ENCODE measurements at regions not wholly inside any gene's neighbourhood (a gene's known extent, or its start where the extent isn't known, plus 50 kb on each side); places are given as distances from the start of the nearest gene placed in this dataset.

DNA sequence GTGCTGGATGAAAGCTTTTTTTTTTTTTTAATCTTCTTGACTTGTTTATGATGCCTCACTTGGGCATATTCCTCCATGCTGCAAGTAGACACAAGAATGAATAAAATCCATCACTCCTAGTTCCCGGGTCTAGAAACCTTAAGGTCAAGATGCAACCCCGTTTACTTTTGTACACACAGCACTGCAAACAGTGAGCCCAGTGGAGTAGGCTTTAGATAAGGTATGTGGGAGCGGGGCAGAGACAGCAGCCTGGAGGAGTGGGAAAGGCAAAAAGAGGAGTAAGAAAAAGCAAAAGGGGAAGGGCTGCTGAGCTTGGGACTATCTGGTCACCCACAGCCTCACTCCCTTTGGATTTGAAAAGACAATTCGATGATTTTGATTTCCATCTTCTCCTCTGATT is 429.8 kb upstream of the ARGLU1 start:
- POLR2A ChIA-PET, result no interaction called here
- no peak overlapping the region for H3K27ac ChIP-seq (ENCODE audit: extremely low read depth, low read depth, low read length)
- intact Hi-C loops (cut with micrococcal nuclease) (no loop called here), in situ Hi-C loops (cut with MboI) (no loop called here)
- FAIRE-seq (no peak), DNase-seq (ENCODE audit: extremely low read depth in 1 of 4, low spot score in 3 of 4) (no peak), ATAC-seq (no peak)
- TF ChIP-seq, protein P1, sequence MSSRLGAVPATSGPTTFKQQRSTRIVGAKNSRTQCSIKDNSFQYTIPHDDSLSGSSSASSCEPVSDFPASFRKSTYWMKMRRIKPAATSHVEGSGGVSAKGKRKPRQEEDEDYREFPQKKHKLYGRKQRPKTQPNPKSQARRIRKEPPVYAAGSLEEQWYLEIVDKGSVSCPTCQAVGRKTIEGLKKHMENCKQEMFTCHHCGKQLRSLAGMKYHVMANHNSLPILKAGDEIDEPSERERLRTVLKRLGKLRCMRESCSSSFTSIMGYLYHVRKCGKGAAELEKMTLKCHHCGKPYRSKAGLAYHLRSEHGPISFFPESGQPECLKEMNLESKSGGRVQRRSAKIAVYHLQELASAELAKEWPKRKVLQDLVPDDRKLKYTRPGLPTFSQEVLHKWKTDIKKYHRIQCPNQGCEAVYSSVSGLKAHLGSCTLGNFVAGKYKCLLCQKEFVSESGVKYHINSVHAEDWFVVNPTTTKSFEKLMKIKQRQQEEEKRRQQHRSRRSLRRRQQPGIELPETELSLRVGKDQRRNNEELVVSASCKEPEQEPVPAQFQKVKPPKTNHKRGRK (tag; IDR thresholded peaks at IDR 0.05), result no peak
- TF ChIP-seq, protein P2, sequence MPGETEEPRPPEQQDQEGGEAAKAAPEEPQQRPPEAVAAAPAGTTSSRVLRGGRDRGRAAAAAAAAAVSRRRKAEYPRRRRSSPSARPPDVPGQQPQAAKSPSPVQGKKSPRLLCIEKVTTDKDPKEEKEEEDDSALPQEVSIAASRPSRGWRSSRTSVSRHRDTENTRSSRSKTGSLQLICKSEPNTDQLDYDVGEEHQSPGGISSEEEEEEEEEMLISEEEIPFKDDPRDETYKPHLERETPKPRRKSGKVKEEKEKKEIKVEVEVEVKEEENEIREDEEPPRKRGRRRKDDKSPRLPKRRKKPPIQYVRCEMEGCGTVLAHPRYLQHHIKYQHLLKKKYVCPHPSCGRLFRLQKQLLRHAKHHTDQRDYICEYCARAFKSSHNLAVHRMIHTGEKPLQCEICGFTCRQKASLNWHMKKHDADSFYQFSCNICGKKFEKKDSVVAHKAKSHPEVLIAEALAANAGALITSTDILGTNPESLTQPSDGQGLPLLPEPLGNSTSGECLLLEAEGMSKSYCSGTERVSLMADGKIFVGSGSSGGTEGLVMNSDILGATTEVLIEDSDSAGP (CRISPR knock-in tag; IDR thresholded peaks at IDR 0.05), result no peak
- TF ChIP-seq RFX1 (IDR thresholded peaks at IDR 0.05) (no peak), ZBTB7A (IDR thresholded peaks at IDR 0.05; ENCODE audit: borderline replicate concordance, control insufficient read depth, low read depth, low read length) (no peak), SOX6 (IDR thresholded peaks at IDR 0.05) (no peak), ZNF444 (CRISPR knock-in tag; IDR thresholded peaks at IDR 0.05) (no peak), CBX2 (IDR thresholded peaks at IDR 0.05; ENCODE audit: insufficient read depth, low read length, poor library complexity, severe bottlenecking) (no peak), RAD21 (CRISPR knock-in tag; conservative IDR thresholded peaks at IDR 0.05 in 1 of 2, IDR thresholded peaks at IDR 0.05 in 1 of 2) (no peak), U2AF1 (optimal IDR thresholded peaks at IDR 0.05; ENCODE audit: low read depth, low read length) (no peak)
- TF ChIP-seq, protein P3, sequence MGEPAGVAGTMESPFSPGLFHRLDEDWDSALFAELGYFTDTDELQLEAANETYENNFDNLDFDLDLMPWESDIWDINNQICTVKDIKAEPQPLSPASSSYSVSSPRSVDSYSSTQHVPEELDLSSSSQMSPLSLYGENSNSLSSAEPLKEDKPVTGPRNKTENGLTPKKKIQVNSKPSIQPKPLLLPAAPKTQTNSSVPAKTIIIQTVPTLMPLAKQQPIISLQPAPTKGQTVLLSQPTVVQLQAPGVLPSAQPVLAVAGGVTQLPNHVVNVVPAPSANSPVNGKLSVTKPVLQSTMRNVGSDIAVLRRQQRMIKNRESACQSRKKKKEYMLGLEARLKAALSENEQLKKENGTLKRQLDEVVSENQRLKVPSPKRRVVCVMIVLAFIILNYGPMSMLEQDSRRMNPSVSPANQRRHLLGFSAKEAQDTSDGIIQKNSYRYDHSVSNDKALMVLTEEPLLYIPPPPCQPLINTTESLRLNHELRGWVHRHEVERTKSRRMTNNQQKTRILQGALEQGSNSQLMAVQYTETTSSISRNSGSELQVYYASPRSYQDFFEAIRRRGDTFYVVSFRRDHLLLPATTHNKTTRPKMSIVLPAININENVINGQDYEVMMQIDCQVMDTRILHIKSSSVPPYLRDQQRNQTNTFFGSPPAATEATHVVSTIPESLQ (CRISPR knock-in tag; IDR thresholded peaks at IDR 0.05), result no peak
- TF ChIP-seq, protein P4, sequence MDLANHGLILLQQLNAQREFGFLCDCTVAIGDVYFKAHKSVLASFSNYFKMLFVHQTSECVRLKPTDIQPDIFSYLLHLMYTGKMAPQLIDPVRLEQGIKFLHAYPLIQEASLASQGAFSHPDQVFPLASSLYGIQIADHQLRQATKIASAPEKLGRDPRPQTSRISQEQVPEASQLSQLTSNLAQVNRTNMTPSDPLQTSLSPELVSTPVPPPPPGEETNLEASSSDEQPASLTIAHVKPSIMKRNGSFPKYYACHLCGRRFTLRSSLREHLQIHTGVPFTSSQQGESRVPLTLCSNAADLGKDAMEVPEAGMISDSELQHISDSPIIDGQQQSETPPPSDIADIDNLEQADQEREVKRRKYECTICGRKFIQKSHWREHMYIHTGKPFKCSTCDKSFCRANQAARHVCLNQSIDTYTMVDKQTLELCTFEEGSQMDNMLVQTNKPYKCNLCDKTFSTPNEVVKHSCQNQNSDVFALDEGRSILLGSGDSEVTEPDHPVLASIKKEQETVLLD (IDR thresholded peaks at IDR 0.05), result no peak
- TF ChIP-seq, protein P5, sequence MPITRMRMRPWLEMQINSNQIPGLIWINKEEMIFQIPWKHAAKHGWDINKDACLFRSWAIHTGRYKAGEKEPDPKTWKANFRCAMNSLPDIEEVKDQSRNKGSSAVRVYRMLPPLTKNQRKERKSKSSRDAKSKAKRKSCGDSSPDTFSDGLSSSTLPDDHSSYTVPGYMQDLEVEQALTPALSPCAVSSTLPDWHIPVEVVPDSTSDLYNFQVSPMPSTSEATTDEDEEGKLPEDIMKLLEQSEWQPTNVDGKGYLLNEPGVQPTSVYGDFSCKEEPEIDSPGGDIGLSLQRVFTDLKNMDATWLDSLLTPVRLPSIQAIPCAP (CRISPR knock-in tag; IDR thresholded peaks at IDR 0.05; ENCODE audit: borderline replicate concordance), result no peak
- TF ChIP-seq, protein P6, sequence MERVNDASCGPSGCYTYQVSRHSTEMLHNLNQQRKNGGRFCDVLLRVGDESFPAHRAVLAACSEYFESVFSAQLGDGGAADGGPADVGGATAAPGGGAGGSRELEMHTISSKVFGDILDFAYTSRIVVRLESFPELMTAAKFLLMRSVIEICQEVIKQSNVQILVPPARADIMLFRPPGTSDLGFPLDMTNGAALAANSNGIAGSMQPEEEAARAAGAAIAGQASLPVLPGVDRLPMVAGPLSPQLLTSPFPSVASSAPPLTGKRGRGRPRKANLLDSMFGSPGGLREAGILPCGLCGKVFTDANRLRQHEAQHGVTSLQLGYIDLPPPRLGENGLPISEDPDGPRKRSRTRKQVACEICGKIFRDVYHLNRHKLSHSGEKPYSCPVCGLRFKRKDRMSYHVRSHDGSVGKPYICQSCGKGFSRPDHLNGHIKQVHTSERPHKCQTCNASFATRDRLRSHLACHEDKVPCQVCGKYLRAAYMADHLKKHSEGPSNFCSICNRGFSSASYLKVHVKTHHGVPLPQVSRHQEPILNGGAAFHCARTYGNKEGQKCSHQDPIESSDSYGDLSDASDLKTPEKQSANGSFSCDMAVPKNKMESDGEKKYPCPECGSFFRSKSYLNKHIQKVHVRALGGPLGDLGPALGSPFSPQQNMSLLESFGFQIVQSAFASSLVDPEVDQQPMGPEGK (CRISPR knock-in tag; IDR thresholded peaks at IDR 0.05; ENCODE audit: borderline replicate concordance), result no peak
- H4K20me1 ChIP-seq (replicated peaks; ENCODE audit: control insufficient read depth, insufficient read depth, low read length), result no peaks in the 10 kb centered on the region
- no peak overlapping the region for H3K9ac ChIP-seq (ENCODE audit: insufficient read depth in 1 of 2, low read depth in 2 of 2, low read length in 2 of 2)
- no peak overlapping the region for H3K4me3 ChIP-seq
- no peak overlapping the region for H3K4me2 ChIP-seq (ENCODE audit: insufficient read depth, low read length)
- no TSS peak for BruUV-seq (replicated peaks)
- H3K9me1 ChIP-seq (ENCODE audit: control insufficient read depth, insufficient read depth, low read length), result no peaks in the 10 kb centered on the region
- no peak overlapping the region for H2AFZ ChIP-seq (ENCODE audit: low read depth, low read length)
- CTCF ChIA-PET (ENCODE audit: low intra/inter-chr PET ratio), result no interaction called here
- no peaks in the 10 kb centered on the region for H3K27me3 ChIP-seq (ENCODE audit: control insufficient read depth in 2 of 2, insufficient read depth in 2 of 2, low read length in 2 of 2)
- no peaks in the 10 kb centered on the region for H3K9me3 ChIP-seq (replicated peaks; ENCODE audit: control insufficient read depth, insufficient read depth, low read depth, low read length)
- no peaks in the 10 kb centered on the region for H3K4me1 ChIP-seq (replicated peaks in 1 of 2; ENCODE audit: control insufficient read depth in 2 of 2, insufficient read depth in 2 of 2, low read length in 2 of 2)
- no peaks in the 10 kb centered on the region for H3K79me2 ChIP-seq (ENCODE audit: control insufficient read depth, insufficient read depth, low read length)
- H3K36me3 ChIP-seq (ENCODE audit: control insufficient read depth, insufficient read depth, low read length), result no peaks in the 10 kb centered on the region
- WGBS (ENCODE audit: insufficient coverage, low coverage, missing lambda C conversion rate), result 0% methylated on average over 1 of the region's 4 CpGs

Data from K562 (cell line).